GM19025 (cell line): ENCODE measurements at regions not wholly inside any gene's neighbourhood (a gene's known extent, or its start where the extent isn't known, plus 50 kb on each side); places are given as distances from the start of the nearest gene placed in this dataset.

Source experiments
- ATAC-seq: cut with Tn5 transposase; IDR thresholded peaks from one replicate; pipeline ENCODE4 v1.9.1; 2021; ENCODE audit warnings: mild to moderate bottlenecking, low read depth, moderate library complexity; ENCODE audit not compliant: unreplicated experiment

DNA sequence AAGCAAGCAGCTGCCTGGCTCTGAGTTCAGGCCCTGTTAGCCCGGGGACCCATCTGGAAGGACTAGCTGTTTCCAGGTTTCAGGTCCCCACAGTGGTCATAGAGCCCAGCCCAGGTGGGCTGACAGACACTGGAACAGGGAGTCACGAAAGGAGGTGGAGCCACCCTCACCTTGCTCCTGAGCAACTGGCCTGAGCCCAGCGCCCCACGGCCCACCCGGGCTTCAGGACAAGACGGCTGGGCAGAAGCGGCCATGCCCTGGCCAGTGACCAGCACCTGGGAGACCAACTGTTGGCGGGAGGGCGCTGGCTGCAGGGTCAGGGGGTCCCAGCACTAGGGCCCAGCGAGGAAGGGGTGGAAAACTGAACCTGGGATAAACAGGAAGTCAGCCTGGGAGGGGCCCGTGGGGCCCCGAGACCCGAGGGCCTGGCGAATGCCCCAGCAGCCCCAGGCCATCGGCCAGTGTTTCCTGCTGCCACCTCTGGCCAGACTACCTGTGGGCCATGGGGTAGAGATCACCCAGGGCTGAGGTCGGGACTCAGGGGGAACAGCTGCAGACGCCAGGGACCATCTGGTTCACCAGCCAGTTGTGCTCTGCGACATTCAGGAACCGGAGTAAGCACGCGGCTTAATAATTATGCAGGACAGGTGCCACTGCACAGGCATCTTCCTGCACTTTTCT is 282.1 kb upstream of the PPP2R2D start:
- no peak for ATAC-seq

DNA sequence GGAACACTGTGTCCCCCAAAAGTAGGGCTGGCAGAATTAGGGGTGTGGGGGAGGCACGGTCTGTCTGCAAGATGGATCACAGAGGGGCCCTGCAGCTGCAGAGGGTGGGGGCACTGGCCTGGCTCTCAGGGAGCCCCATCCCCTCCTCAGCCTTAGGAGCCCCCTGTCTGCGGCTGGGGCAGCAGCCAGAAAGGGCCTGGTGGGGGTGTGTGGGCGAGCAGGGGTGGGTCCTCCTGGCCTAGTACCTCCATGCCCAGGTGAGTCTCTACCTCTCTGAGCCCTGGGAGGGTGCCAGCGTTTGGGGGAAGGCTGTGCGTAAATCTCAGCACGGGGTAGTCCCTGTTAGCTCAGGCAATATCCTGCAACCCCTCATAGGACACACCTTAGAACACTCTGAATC is 280.5 kb upstream of the PPP2R2D start:
- no peak for ATAC-seq

DNA sequence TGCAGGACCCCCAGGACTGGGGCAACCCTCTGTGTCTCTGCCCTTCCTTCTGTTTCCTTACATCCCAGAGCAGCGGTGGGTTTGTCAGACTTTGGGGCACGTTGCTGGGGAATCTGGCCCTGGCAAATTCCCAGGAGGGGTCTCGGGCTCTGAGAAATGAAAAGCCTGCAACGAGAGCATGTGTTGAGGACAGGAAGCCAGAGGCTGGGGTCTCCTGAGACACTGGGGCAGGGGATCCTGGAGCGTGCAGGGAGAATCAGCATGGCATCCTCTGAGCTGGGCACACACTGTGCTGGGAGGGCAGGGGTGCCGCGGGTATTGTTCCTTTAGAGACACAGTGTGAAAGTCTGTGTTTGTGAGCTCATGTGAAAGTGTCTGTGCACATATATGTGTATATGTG is 279.9 kb upstream of the PPP2R2D start:
- no peak for ATAC-seq

DNA sequence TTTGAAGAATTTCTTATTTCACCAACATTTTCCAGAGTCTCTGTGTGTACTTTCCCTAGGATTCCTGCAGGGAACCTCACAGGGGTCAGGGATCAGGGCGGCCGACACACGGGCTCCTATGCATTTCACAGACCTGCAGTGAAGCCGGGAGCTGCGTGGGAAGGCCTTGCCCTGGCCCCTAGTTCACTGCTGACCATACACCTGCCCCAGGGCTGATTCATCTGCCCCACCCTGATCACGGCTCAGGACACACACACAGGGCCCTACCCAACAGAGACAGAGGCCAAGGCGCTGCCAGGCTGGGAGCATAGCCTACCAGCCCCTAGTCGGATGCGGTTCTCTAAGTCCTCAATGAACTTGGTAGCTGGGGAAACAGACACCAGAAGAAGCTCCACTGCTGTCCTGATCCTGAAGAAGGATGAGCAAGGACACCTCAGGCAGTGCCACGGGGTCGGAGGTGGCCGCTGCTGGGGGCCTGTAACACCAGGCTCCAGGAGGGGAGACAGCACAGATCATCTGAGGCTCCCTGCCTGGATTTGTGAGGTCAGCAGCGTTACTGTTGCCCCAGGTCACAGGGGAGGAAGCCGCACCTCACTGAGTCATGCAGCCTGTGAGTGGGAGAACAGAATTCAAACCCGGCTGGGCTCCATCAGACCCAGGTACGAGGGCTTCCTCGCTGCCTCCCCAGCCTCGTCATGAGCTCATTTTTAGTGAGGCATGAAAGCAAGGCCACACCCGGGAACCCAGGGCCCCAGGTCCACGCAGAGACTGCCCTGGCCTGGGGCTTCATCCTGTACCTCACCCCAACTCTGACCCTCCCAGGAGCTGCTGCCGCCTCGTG is 278.8 kb upstream of the PPP2R2D start:
- ATAC-seq, result no peak

DNA sequence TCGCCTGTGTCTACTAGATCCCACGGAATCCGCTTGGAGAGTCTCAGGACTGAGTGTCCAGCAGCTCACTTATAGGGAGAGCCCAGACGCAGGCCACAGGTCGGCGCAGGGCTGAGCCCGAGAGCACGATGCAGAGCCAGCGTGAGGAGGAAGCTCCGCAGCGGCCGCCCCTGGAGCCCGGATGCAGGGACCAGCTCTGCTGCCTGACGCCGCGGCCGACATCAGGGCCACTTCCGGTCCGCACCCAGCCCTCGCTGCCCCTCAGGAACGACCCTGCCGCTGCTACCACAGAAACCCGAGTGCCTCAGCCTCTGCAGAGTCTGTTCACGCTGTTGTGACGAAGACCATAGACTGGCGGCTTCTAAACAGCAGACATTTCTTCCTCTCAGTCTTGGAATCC is 275.8 kb upstream of the PPP2R2D start:
- no peak for ATAC-seq

DNA sequence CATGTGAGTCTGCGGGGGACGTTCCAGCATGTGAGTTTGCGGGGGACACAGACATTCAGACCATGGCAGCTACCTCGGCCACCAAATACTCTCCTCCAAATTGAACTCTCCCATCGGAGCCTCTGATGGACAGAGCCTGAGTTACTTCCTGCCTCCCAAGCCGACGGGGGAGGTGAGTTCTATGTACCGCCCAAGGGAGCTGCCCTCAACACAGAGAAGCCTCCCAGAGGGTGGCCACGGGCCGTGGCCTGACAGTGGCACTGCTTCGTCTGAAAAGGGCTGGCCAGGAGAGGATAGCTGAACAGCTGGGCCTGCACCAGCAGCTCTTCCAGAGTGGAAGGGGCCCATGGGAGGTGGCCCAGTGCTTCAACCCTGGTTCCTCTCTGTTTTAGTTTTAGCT is 274.5 kb upstream of the PPP2R2D start:
- no peak for ATAC-seq

DNA sequence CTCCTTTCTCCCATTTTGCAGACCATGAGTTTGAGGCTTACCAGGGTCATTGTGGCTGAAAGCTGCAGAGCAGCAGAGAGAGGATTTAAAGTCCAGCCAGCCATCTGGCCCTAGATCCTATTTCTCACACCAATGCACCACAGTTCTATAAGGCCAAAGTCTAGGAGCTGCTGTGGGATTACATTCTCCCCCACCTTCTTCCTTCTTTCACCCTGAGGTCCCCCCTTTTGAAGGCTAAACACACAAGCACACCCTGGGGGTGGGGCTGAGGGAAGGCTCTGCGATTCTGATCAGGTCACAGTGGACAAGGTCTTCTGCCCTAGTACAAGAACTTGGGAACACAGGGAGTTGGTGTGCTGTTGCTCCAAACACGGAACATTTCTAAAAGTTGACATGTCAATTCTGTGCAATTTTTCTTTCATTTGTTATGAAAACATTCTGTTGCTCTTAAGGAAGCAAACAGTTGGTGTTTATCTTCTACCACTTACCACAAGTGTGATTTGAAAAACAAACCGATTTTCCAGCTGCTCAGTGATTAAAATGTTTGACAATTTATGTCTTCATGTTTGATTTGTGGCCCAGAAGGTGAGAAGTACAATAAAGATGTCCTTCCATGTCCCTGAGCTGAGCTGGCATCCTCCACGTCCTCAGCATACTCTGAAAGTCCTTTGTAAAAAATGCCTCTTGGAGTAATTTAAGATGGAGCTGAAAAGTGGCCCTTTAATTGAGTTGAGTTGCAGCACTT is 271.6 kb upstream of the PPP2R2D start:
- no peak for ATAC-seq

DNA sequence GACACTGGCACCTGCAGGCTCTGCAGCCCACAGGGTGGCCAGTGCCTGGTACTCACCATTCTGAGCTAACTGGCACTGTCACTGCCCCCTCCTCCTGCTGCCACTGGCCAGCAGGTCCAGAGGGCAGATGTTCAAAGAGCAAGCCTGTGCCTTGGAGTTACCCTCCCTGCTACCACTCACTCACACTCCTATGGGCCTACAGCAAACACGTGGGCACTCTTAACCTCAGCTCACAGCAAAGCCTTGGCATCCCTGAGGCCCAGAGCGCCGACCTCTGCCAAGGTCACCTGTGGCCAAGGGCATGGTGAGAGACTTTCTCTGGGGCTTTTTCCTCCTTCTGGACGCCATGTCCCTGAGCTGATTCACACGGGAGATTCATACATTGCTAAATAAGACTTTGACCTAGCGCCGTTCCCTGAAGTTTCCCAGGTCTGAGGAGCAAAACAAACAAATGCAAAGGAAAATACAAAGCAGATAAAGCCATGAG is 270.0 kb upstream of the PPP2R2D start:
- no peak for ATAC-seq

DNA sequence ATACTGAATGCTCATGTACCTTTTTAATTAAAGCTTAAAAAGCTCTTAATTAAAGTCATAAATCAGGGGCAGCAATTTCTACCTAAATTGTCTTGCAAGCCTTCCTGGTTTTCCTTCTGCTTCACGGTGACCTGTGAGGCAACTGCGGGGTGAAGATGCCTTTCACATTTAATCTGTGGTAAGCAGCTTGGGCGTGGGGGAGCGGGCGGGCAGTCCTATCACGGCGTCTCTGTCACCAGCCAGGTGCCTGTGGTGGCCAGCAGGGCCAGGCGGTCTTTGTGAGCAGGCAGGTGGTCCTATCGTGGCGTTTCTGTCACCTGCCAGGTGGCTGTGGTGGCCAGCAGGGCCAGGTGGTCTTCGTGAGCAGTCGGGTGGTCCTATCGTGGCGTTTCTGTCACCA is 269.2 kb upstream of the PPP2R2D start:
- ATAC-seq, result no peak

DNA sequence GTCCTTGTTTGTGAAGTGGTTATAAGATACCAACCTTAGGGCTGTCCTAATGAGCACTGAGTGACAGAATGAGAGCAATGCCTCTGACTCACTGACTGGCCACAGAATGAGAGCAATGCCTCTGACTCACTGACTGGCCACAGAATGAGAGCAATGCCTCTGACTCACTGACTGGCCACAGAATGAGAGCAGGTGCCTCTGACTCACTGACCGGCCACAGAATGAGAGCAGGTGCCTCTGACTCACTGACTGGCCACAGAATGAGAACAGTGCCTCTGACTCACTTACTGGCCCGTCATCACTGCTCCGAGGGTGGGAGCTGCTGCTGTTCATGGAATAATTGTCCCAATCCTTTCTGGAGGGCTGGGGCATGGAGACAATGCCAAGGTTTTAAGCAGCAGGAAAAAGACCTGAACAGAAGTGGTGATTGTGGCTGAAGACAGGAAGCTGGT is 265.2 kb upstream of the PPP2R2D start:
- no peak for ATAC-seq

DNA sequence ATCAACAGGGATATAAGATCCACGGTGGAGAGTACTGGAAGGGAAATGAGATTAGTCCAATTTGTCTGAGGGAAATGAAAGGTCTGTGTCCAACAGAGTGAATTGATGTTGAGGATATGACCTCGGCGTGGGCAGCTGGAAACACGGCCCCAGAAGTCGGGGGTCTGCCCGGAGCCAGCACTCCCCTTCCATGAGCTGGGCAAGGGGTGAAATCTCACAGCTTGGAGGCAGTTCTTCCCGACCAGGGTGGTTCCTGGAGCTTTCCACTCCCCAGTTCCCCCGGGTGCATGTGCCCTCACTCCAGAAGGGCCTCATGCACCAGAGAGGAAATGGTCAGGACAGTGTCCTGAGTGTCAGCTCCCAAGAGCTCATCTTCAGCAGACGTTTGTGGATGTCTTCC is 264.7 kb upstream of the PPP2R2D start:
- ATAC-seq, result no peak

DNA sequence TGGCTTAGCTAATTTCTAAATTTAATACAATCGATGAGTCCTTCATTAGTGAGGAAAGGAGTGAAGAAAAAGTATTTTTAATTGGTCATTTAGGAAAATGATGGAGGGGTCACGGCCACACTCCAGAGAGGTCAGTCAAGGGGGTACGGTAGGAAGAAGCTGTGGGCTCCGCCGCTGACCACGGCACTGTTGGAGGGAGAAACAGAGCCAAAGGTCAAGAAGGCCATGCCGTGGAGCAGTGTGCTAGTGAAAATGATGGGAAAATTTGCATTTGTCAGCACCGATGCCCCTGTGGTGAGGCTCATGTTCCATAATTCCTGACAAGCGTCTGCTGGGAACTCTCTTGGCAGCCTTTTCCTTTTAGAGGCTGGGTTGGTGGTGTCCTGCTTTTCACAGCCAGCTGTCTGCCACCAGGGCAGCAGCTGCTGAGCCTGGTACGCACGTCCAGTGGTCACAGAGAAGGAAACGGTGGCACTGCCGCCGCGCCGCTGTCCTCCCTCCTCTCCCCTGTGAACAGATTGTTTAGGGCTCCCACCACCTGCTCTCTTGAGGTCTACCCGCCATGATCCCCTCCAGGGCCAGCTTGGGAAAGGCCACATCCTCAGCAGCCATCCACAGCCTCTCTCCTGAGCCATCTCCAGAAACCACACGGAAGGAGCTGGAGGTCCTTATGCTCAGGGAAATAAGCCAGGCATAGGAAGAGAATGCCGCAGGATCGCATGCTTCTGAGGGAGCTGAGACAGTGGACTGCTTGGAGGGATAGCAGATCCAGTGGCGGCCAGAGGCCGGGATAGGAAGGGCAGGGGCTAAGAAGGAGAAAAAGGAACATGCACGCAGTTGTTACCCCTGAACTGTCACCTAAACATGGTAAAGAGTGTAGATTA is 263.7 kb upstream of the PPP2R2D start:
- no peak for ATAC-seq

DNA sequence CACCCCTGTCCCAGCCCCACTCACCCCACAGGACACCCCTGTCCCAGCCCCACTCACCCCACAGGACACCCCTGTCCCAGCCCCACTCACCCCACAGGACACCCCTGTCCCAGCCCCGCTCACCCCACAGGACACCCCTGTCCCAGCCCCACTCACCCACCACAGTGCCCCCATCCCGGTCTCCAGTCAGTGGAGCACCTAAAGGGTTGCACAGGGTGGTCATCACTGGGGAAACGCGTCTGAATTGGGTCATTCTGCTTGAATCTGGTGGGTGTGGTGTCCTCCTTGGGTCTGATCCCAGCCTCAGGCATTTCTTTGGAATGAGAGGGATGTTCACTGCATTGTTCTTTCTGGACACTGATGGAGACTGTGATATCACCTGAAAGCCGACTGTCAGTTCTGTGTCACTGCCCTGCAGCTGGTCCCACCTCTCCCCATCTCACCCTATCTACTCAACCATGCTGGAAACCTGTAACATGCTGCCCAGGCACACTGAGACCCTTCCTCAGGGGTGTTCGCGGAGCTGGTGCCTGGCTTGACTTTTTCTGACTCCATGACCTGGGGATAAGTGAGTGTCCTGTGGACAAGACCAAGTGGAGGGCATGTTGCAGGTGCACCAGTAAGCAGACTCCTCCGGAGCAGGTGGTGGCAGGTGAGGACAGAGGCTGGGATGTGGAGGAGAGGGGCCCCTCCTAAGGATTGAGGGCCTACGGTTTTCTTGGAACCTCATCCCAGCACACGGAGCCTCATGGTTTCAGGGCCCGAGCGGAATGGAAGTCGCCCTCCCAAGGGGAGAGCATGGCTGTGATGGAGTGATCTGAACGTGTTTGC is 262.5 kb upstream of the PPP2R2D start:
- no peak for ATAC-seq

DNA sequence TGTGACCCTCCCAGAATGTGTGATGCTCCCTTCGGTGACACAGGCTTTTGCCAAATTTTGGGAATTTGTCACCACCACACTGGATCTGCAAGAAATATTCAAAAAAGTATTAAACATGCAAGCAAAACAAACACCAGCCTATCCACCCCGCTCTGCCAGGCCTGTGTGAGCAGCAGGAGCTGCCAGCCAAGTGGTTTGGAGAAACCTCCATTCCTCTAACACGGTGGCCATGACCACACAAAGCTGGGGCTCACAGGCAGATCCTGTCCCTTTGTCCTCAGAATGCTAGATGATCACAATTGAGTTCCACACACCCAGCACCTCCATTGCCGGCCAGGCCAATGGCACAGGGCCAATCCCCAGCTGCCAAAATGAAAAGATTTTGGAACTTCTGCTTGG is 261.9 kb upstream of the PPP2R2D start:
- no peak for ATAC-seq

DNA sequence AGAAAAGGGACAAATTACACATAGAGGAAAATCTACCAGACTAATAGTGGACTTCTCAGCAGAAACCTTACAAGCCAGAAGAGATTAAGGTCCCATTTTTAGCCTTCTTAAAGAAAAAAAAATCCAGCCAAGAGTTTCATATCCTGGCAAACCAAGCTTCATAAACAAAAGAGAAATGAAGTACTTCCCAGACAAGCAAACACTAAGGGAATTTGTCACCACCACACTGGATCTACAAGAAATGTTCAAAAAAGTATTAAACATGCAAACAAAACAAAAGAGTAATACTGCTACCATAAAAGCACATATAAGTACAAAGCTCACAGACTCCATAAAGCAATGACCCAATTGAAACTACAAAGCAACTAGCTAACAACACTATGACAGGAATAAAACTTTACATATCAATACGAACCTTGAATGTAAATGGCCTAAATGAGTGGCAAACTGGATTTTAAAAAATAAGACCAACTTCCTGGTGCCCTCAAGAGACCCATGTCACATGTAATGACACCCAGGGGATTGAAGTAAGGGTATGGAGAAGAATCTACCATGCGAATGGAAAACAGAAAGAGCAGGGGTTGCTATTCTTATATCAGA is 260.7 kb upstream of the PPP2R2D start:
- no peak for ATAC-seq

DNA sequence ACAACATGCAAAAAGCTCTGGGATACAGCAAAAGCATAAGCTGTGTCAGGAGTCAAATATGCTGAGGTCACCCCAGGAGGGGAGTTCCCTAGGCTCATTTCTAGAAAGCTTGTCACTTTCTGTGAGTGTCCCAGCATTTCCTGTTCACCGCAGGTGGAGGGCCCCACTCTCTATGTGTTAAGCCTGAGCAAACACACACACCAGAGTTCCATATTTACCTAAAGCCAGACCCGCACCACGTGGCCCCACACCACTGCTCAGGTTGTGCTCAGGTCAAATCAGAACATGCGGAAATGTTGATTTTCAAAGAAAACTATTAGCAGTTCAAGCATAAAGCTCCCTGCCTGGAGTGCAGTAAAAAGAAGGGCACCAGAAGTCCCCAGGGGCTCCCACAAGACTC is 259.6 kb upstream of the PPP2R2D start:
- ATAC-seq, result peak; percentile 99

DNA sequence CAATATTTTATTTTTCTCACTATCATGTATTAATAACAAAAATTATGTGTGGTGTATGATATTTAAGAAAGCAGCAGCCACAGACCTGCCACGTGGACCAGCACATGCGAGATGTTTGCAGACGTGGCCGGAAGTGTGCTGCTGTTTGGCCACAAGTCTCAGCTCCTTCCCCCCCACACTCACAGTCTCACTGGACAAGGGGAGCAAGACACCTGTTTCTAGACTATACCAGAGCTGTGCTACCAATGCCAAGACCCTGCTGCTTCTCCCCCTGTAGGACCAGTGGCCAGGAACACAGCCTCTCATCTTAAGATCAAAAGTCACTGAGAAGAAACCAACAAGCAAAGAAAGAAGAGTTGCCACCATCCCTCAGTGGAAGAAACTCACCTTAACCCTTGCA is 258.9 kb upstream of the PPP2R2D start:
- no peak for ATAC-seq

DNA sequence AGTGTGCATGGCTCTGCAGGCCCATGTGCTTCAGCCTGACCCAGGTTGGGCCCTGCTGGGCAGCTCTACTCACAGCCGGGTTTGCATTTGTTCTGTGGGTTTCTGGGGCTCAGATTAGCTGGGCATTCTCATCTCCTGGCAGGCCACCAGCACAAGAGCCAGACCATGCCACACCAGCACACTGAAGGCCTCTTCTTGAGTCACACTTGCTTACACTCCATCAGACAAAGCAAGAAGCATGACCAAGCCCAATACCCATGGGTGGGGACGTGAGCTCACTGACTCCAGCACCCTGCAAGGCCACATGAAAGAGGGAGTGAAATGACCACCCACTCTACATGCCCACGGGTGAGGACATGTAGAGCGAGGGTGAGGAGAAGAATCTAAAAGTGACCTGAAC is 257.8 kb upstream of the PPP2R2D start:
- ATAC-seq, result no peak

DNA sequence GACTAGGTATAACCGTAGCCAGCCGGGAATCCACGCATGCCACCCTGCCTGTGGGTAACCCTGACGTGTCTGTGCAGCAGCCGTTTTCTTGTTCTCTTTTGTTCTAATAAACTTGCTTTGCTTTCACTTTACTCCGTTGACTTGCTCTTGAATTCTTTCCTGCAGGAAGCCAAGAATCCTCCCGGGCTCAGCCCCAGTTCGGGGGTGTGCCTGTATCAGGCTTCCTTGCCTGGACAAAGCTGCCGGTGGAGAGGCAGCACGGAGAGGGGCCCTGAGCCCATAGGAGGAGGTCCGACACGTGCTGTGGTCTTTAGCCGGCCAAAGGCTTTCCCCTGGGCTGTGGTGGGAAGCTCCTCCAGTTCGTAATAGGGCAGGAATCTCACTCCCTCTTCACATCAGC is 256.5 kb upstream of the PPP2R2D start:
- ATAC-seq, result no peak
